Suprapubic skin (tissue), 3 donors: ENCODE measurements at regions not wholly inside any gene's neighbourhood (a gene's known extent, or its start where the extent isn't known, plus 50 kb on each side); places are given as distances from the start of the nearest gene placed in this dataset.

ENCODE experiments used
- POLR2A ChIP-seq, 2 donors: fragments of 450-650 bp; IDR thresholded peaks; one replicate each; pipeline ENCODE4 v1.6.1; 2017; ENCODE audit warnings: antibody characterized with exemption in 2 of 2, mild to moderate bottlenecking in 2 of 2, moderate library complexity in 2 of 2
- TF ChIP-seq, protein P1 (sequence below), 2 donors: fragments of 200-600 bp in 1 of 2; fragments of 450-650 bp in 1 of 2; sonication (generic) in 1 of 2; IDR thresholded peaks; one replicate each; pipeline ENCODE4 v1.5.1; 2016 to 2019; ENCODE audit warnings: antibody characterized with exemption in 2 of 2, mild to moderate bottlenecking in 1 of 2, moderate library complexity in 1 of 2

DNA sequence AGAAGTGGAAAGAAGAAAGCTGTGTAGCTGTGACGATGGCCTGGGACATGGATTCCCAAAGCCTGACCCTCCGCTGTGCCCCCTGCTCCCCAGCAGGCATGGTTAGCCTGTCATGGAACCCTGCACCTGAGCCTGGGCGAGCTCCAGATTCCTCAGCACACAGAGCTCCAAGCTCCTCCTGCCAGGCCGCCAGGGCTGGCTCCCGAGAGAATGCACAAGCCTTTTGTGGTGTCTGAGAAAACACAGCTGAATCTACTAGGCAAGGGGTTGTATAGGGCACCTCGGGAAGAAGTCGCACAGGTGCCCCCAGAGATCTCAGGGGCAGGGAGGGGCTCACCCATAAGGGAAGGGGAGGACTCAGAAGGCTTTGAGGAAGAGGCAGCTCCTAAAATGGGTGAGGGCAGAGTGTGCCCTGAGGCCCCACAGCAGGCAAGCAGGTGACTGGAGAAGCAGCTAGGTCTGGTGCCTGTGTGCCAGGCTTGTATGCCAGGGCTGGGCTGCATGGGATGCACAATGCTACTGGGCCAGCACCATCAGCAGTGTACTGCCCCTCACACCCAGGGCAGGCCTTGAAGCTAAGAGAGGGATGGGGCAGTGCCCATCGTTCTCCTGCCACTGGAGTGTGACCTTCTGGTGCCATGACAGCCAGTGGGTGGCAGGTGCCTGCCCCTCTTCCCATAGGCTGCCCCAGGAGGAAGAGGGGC is 64.3 kb upstream of the CD93 start:
- TF ChIP-seq, protein P1, sequence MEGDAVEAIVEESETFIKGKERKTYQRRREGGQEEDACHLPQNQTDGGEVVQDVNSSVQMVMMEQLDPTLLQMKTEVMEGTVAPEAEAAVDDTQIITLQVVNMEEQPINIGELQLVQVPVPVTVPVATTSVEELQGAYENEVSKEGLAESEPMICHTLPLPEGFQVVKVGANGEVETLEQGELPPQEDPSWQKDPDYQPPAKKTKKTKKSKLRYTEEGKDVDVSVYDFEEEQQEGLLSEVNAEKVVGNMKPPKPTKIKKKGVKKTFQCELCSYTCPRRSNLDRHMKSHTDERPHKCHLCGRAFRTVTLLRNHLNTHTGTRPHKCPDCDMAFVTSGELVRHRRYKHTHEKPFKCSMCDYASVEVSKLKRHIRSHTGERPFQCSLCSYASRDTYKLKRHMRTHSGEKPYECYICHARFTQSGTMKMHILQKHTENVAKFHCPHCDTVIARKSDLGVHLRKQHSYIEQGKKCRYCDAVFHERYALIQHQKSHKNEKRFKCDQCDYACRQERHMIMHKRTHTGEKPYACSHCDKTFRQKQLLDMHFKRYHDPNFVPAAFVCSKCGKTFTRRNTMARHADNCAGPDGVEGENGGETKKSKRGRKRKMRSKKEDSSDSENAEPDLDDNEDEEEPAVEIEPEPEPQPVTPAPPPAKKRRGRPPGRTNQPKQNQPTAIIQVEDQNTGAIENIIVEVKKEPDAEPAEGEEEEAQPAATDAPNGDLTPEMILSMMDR (IDR thresholded peaks at IDR 0.05), result no peak
- TF ChIP-seq POLR2A (IDR thresholded peaks at IDR 0.05), result no peak
